Effector CD4-positive, alpha-beta T cell (primary cell): ENCODE measurements at regions not wholly inside any gene's neighbourhood (a gene's known extent, or its start where the extent isn't known, plus 50 kb on each side); places are given as distances from the start of the nearest gene placed in this dataset.
"Not testable (repeated sequence)": the region's sequence is repeated elsewhere in the genome, so short reads cannot be mapped to it uniquely, and the experiment has no call there.

ENCODE experiments used
- DNase-seq: peaks from one replicate; pipeline ENCODE4 v3.0.0-alpha.2; 2020

DNA sequence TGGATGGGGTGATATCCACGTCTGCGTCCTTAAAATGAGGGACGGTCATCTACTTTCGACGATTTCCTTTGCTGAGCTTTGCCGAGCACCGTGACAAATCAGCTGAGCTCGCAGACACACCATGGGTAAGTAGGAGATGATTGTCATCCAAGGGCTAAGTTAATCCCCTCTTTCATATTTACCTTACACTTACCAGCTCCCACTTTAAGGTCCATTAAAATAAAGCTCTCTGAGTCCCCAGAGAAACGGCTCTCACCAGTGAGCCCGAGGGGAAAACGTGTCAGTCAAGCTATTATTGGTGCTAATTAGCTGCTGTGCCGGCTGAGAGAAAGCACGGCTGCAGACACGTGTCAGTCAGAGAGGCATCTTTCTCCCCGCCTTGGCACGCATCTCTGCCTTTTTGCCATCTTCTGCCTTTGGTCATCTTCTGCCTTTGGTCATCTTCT, 72.2 kb downstream of the CRLF2 start:
- DNase-seq = no peak

DNA sequence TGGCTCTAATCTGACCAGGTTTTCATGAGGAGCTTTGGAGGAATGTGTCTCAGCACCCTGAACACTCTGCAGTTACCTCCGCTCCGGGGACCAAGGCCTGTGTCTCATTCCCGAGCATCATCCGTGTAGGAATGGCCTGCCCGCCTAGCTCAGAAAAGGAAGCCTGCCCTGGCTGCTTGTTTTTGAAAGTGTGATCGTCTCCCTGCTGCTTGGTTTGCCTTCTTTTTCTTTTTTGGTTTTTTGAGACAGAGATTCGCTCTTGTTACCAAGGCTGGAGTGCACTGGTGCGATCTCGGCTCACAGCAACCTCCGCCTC, 73.3 kb downstream of the CRLF2 start:
- DNase-seq = no peak

DNA sequence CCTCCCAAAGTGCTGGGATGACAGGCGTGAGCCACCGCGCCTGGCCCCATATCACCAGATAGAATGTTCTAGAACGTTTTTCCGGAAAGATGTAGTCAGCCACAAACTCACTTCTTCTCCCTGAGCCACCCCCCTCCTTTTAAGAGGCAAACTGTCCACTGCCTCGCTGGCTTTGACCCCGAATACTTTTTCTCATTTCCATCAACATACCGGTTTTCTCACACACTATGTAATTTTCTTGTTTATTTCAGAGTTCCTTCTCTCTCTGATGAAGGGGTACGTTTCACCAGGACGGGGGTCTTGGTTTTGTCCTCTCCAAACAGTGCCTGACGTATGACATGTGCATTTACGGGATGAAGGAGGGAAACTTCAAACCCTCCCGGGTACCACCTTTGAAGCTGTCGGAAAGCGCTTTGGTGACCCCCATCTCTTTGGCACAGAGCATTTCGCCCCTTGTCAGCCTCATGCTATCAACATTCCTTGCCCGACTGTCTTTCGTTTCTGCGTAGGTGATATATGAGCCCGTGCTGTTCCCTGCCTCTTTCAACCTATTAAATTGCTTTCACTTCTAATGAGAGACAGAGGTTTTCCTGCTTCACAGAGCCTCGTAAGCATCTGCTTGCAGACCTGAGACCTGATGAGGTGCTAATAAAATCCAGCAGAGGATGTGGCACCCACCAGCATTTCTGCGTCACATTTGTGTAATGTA, 73.8 kb downstream of the CRLF2 start:
- no peak for DNase-seq

DNA sequence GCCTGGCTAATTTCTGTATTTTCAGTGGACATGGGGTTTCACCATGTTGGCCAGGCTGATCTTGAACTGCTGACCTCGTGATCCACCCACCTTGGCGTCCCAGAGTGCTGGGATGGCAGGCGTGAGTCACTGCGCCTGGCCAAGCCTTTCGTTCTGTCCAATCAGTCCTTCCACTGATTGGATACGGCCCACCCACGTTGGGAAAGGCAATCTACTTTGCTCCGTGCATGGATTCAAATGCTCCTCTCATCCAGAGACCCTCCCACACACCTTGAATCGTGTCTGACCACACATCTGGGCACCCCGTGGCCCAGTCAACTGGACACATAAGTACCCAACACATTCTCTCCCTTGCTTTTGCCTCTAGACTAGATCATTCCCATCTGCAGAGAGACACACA, 74.9 kb downstream of the CRLF2 start:
- DNase-seq = no peak

DNA sequence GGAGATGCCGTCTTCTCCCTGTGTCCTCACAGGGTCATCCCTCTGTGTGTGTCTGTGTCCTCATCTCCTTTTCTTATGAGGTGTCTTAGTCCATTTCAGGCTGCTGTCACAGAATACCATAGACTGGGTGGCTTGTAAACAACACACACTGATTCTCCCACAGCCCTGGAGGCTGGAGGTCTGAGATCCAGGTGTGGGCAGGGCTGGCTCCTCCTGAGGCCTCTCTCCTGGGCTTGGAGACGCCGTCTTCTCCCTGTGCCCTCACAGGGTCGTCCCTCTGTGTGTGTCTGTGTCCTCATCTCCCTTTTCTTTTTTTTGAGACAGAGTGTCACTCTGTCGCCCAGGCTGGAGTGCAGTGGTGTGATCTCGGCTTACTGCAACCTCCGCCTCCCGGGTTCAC, 75.9 kb downstream of the CRLF2 start:
- not testable (repeated sequence) for DNase-seq

DNA sequence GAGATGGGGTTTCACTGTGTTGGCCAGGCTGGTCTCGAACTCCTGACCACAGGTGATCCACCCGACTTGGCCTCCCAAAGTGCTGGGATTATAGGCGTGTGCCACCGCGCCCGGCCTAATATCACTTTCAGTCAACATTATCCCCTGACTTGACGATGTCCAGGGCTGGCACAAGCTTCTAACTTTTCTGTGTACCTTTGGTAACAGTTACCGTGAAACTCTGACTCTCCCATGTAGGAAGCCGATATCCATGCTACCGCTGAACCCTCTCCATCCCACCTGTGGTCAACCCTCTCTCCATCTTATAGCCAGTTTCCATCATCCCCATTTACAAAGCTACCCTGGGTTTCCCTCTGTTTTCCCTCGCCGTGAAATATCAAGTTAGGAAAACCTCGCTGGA, 77.5 kb downstream of the CRLF2 start:
- DNase-seq = no peak

DNA sequence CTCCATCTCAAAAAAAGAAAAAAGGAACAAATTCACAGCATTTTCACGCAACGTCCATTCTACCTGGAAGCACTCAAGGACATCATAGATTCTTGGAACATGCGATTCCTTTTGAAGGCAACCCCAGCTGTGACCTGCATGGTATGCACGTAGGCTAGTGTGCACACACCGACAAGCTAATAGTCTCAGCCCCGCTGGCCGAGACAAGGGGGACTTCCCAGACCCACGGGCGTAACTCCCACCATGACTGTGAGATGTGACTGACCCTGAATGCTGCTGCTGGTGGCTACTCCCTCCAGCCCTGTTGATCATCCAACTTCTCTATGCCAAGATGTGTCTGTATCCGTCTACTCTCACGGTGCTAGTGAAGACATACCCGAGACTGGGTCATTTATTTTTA, 78.3 kb downstream of the CRLF2 start:
- DNase-seq = no peak

DNA sequence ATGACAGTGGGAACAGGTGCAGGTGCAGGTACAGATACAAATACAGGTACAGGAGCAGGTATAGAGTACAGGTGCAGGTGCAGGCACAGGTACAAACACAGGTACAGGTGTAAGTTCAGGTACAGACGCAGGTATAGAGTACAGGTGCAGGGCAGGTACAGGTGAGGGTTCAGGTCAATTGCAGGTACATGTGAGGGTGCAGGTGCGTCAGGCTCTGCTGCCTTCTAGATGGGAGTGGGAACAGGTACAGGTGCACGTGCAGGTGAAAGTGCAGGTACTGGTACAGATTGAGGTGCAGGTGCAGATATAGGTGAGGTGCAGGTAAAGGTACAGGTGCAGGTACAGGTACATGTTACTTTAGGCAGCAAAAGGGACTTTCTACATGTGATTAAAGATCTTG, 85.7 kb downstream of the CRLF2 start:
- no peak for DNase-seq

DNA sequence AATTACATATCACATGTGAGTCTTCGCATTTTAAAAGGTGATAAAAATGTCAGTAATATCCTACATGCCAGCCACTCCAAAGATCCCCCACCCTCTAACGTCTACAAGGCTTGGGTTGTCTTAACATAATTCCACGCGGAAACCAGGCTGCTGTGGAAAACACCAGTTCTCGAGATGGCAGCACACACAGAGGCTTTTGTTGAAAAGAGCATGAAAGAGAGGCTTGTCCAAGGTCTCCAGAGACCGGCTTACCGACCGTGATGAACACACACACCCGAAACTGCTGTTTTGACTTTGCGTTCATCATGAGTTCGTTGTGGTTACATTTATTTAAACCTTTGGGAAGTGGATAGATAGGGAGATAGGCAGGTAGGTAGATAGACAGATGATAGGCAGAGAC, 87.9 kb downstream of the CRLF2 start:
- DNase-seq = no peak

DNA sequence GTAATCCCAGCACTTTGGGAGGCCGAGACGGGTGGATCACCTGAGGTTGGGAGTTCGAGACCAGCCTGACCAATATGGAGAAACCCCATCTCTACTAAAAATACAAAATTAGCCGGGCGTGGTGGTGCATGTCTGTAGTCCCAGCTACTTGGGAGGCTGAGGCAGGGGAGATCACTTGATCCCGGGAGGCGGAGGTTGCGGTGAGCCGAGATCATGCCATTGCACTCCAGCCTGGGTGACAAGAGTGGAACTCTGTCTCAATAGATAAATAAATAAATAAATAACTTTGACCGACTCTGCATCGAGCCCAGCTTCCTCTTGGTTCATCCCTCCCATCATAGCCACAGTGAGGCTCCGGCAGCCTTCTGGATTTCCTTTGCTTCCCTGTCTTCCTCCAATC, 89.6 kb downstream of the CRLF2 start:
- not testable (repeated sequence) for DNase-seq

DNA sequence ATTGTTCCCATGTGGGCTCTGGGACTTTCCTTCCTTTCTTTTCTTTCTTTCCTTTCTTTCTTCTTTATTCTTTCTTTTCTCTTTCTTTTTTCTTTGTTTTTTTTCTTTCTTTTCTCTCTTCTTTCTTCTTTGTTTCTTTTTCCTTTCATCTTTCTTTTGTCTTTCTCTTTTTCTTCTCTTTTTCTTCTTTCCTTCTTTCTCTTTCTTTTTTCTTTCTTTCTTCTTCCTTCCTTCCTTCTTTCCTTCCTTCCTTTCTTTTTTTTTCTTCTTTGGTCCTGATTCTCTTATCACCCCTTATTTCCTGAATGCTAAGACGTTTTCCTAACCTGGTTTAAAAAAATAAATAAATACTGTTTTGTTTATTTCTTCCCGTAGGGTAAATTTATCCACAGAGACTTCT, 93.2 kb downstream of the CRLF2 start:
- DNase-seq = no peak

DNA sequence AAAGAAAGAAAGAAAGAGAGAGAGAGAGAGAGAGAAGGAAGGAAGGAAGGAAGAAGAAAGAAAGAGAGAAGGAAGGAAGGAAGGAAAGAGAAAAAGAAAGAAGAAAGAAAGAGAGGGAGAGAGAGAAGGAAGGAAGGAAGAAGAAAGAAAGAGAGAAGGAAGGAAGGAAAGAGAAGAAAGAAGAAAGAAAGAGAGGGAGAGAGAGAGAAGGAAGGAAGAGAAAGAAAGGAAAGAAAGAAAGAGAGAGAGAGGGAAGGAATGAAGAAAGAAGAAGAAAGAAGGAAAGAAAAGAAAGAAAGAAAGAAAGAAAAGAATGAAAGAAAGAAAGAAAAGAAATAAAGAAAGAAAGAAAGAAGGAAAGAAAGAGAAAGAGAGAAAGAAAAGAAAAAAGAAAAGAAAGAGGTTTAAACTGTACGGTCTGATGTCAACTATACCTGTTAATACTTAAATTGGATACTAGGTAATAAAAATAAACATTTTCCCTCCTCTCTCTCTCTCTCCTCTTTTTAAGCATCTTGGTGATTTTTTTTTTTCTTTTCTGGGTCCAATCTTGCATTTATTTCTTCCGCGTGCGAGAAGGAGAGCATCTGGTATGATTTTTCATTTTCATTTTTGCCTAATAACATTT, 93.8 kb downstream of the CRLF2 start:
- no peak for DNase-seq

DNA sequence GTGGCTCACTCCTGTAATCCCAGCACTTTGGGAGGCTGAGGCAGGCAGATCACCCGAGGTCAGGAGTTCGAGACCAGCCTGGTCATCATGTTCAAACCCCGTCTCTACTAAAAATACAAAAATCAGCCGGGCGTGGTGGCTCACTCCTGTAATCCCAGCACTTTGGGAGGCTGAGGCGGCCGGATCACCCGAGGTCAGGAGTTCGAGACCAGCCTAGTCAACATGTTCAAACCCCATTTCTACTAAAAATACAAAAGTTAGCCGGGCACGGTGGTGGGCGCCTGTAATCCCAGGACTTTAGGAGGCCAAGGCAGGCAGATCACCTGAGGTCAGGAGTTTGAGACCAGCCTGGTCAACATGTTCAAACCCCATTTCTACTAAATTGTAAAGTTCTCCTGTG, 97.0 kb downstream of the CRLF2 start:
- not testable (repeated sequence) for DNase-seq

DNA sequence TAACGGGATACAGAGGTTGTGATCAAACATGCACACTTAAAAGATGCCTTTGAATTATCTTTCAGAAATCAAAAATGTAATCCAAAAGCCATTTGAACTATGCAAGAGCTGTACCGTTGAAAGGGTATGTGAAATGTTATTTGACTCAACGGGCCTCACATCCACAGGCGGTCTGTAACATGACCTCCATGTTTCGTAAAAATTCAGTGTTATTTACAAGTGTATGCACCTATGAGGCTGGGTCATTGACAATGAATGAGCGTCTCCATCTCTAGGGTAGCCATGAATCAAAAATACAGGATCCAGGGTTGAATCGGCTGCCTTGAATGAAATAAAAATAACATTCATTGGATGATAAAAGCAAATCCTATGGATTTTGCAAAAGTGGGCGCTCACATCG, 100.1 kb downstream of the CRLF2 start:
- no peak for DNase-seq

DNA sequence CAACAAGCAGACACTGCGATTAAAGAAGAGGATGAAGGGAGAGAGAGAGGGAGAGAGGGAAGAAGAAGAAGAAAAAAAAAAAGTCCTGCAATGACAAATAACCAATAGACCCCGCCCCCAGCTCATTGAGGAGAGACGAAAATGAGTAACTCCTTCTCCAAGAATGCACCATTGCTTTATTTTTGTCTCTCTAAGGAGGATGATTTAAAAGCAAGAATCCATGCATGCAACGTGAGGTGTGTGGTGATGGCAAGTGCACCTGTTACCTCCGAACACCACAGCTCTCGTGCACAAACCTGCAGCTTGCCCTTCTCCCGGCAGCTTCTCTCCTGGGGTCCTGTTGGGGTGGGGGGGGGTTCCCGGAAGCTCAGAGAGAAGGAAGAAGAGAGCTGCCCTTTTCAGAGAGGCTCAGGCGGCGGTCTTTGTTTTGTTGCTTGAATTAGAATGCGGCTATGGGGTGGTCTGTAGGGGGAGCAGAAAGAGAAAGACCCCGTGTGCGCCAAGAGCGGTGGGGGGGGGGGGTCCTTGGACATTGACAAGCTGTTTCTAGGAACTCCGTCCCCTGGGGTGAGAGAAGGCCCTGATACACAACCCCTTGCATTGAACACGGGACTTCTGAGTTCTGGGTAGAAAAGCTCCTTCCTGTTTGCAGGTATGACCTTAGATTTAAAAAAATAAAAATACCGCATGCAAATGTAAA, 100.7 kb downstream of the CRLF2 start:
- no peak for DNase-seq

DNA sequence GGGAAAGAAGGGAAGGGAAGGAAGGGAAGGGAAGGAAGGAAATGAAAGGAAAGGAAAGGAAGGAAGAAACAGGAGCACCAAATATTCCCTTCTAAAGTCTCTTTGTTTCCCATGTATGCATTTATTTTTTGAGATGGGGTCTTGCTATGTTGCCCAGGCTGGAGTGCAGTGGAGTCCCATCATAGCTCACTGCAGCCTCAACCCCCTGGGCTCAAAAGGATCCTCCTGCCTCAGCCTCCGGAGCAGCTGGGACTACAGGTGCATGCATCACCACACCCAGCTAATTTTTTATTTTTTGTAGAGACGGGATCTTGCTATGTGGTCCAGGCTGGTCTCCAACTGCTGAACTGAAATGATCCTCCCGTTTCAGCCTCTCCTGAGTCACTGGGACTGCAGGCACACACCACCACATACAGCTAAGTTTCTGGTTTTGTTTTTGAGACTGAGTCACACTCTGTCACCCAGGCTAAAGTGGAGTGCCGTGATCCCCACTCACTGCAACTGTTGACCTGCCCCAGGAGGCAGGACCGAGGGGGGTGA, 102.8 kb downstream of the CRLF2 start:
- no peak for DNase-seq

DNA sequence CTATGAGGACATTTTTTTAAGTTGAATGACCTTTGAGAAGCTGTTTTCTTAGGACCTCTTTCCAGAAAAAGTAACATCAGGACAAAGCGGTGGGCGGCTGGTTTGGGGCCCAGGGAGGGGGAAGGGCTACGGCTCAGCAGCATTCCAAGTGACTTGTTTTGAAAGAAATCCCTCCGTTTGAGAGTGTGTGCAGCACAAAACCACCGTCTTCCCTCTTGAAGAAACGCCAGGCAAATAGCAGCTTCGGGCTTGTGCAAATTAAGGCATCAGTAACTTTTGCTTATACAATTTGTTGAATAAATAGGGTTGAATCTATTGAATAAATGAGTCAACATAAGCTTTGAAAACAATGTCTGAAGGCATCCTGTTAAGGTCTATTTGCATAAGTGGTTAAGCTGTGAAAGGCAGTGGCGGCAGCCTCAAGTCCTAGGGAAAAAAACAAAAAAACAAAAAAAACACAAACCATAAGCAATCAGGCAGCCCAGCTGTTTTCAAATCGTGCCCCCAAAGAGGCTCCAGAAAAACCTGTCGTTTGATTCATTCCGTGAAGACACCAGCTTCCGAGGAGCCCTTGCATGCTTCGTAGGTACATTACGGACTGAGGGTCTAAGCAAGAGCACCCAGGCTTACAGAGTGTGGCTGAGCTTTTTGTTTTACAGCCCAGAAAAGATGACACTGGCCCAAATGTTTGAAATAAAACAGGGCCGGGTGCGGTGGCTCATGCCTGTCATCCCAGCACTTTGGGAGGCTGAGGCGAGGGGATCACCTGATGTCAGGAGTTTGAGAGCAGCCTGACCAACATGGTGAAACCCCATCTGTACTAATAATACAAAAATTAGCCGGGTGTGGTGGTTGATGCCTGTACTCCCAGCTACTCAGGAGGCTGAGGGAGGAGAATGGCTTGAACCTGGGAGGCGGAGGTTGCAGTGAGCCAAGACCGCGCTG, 103.7 kb downstream of the CRLF2 start:
- DNase-seq = no peak

DNA sequence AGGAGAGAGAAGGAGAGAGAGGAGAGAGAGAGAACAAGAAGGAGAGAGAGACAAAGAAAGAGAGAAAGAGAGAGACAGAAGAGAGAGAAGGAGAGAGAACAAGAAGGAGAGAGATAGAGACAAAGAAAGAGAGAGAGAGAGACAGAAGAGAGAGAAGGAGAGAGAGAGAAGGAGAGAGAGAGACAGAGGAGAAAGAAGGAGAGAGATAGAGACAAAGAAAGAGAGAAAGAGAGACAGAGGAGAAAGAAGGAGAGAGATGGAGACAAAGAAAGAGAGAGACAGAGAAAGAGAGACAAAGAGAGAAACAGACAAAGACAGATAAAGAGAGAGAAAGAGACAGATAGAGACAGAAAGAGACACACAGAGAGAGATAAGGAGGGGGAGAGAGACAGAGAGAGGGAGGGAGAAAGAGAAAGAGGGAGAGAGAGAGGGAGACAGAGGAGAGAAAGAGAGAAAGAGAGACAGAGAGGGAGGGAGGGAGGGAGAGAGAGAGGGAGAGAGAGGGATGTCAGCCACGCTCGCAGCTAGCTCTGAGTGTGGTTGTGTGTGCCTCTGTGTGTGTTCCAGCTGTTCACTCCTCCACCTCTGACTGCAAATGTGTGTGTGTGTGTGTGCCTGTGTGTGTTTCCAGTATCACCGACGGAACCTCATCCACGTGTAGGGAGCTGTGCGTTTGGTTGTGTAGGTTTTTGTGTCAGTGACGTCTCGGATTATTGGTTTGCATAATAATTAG, 105.8 kb downstream of the CRLF2 start:
- DNase-seq = no peak

DNA sequence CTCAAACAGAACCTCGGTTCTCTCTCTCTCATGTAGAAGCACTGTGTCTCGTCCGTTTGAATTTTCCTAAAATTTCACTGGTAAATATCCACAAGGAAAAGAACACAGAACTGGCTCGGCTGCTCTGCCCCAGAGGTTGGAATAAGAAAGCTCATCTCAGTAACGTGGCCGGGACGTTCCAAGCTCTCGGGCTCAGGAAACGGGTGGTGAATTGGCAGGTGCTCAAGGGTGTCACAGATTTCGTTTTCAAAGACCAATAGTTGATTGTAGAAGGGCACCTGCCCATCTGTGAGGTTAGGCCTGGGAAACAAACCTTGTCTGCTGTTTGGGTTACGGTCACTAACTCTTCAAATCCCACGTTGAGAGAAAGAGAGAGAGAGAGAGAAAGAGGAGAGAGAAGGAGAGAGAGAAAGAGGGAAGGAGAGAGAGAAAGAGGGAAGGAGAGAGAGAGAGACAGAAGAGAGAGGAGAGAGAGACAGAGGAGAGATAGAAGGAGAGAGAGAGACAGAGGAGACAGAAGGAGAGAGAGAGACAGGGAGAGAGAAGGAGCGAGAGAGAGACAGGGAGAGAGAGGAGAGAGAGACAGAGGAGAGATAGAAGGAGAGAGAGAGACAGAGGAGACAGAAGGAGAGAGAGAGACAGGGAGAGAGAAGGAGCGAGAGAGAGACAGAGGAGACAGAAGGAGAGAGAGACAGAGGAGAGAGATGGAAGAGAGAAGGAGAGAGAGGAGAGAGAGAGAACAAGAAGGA, 106.6 kb downstream of the CRLF2 start:
- no peak for DNase-seq

DNA sequence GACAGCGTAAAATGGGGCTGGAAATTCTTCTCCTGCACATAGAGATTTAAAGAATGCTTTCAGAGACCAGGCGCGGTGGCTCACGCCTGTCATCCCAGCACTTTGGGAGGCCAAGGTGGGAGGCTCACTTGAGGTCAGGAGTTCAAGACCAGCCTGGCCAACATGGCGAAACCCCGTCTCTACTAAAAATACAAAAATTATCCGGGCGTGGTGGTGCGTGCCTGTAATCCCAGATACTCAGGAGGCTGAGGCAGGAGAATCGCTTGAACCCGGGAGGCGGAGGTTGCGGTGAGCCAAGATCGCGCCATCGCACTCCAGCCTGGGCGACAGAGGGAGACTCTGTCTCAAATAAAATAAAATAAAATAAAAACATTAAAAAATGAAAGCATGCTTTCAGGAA, 107.4 kb downstream of the CRLF2 start:
- not testable (repeated sequence) for DNase-seq

DNA sequence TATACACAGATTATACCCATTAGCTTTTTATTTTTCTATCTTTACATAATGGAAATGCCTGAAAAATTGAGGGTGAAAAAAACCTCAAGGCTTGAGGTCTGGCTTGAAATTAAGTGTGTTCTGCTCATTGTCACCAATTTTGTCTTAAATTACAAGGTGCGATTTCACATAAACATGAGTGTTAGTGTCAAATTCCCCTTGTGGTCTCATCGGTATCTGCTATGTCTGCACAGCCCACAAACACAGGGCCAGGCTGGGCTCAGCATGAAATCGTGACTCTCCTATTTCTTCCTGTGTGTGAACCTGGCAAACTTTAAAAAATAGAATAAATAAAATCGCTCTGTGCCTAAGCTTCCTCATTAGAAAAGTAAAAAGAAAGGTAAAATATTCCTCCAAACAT, 109.1 kb downstream of the CRLF2 start:
- no peak for DNase-seq
